ENCODE measurements at regions not wholly inside any gene's neighbourhood (a gene's known extent, or its start where the extent isn't known, plus 50 kb on each side); places are given as distances from the start of the nearest gene placed in this dataset.

DNA sequence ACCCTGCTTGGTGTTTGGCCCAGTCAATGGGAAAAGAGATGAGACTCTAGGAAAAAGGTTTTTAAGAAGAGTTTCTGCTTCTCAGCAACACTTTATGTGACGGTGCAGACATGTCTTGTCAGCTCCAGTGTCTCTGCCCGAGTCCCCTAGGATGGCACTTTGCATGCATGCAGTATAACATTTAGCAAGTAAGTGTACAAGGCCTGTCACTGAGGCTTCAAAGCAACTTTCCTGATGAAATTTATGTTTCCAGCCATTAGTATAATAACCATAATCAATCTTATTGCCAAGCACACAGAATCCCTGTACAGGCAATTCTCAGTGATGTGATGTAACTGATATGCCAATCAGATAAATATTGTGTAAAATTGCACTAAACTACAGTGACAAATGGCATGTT is 248.1 kb upstream of the PLET1 start:
- no peaks in the 10 kb centered on the region for H3K36me3 ChIP-seq (replicated peaks in 1 of 2; ENCODE audit: control insufficient read depth in 1 of 2, insufficient read depth in 2 of 2, low read length in 2 of 2)
- H3K4me1 ChIP-seq (ENCODE audit: insufficient read depth, low read length), result no peaks in the 10 kb centered on the region
- H3K4me2 ChIP-seq (ENCODE audit: low read depth, low read length), result no peak overlapping the region
- no TSS peak for BruUV-seq (replicated peaks)
- no peak for ATAC-seq
- intact Hi-C loops (cut with micrococcal nuclease; ENCODE audit: unreplicated experiment) (no loop called here), in situ Hi-C loops (cut with HindIII; ENCODE audit: extremely low pct_ligation_motif_present, low pct_unique_long_range_greater_than_20kb) (no loop called here)
- no peak overlapping the region for H3K27ac ChIP-seq (ENCODE audit: extremely low read length, insufficient read depth, low read length)
- no peaks in the 10 kb centered on the region for H4K20me1 ChIP-seq (ENCODE audit: insufficient read depth, low read length)
- ChIA-PET CTCF (ENCODE audit: low intra/inter-chr PET ratio, low total read pairs) (no interaction called here), POLR2A (no interaction called here)
- H3K9me3 ChIP-seq (ENCODE audit: low read length), result no peaks in the 10 kb centered on the region
- no peak overlapping the region for H3K4me3 ChIP-seq (replicated peaks in 1 of 3; ENCODE audit: insufficient read depth in 1 of 3, low read depth in 2 of 3, low read length in 3 of 3)
- H3K79me2 ChIP-seq (ENCODE audit: insufficient read depth, low read length), result no peaks in the 10 kb centered on the region
- H3K27me3 ChIP-seq (ENCODE audit: control insufficient read depth in 1 of 2, insufficient read depth in 2 of 2, low read length in 2 of 2), result no peaks in the 10 kb centered on the region; a peak in 1 of 5 replicates
- H3K9ac ChIP-seq (ENCODE audit: insufficient read depth, low read depth, low read length), result no peak overlapping the region
- no peak overlapping the region for H2AFZ ChIP-seq (ENCODE audit: low read length)
- DNase-seq (ENCODE audit: low spot score), result no peak
- WGBS (ENCODE audit: low lambda C conversion rate), result 0% methylated on average over 2 of the region's 2 CpGs
- TF ChIP-seq FOXC1 (CRISPR knock-in tag; IDR thresholded peaks at IDR 0.05; ENCODE audit: borderline replicate concordance) (no peak), ZNF816 (CRISPR knock-in tag; IDR thresholded peaks at IDR 0.05; ENCODE audit: borderline replicate concordance) (no peak), ETV6 (CRISPR knock-in tag; conservative IDR thresholded peaks at IDR 0.05) (no peak), SCMH1 (CRISPR knock-in tag; IDR thresholded peaks at IDR 0.05; ENCODE audit: borderline replicate concordance) (no peak), ZFP1 (CRISPR knock-in tag; IDR thresholded peaks at IDR 0.05) (no peak), SRSF4 (IDR thresholded peaks at IDR 0.05; ENCODE audit: low read depth, low read length, poor library complexity, severe bottlenecking) (no peak), ZNF34 (CRISPR knock-in tag; IDR thresholded peaks at IDR 0.05; ENCODE audit: borderline replicate concordance) (no peak), ZNF367 (CRISPR knock-in tag; IDR thresholded peaks at IDR 0.05; ENCODE audit: borderline replicate concordance) (no peak), RFX5 (IDR thresholded peaks at IDR 0.05; ENCODE audit: low read depth, low read length) (no peak), ZNF383 (CRISPR knock-in tag; IDR thresholded peaks at IDR 0.05; ENCODE audit: borderline replicate concordance) (no peak), HDAC6 (IDR thresholded peaks at IDR 0.05; ENCODE audit: low read depth, low read length) (no peak), AGO2 (optimal IDR thresholded peaks at IDR 0.05; ENCODE audit: low read depth, low read length) (no peak), JARID2 (CRISPR knock-in tag; IDR thresholded peaks at IDR 0.05; ENCODE audit: insufficient replicate concordance) (no peak), PHF5A (CRISPR knock-in tag; IDR thresholded peaks at IDR 0.05; ENCODE audit: low read depth, unreplicated experiment) (no peak), ZC3H4 (CRISPR knock-in tag; IDR thresholded peaks at IDR 0.05; ENCODE audit: borderline replicate concordance) (no peak)
- TF ChIP-seq, protein P1, sequence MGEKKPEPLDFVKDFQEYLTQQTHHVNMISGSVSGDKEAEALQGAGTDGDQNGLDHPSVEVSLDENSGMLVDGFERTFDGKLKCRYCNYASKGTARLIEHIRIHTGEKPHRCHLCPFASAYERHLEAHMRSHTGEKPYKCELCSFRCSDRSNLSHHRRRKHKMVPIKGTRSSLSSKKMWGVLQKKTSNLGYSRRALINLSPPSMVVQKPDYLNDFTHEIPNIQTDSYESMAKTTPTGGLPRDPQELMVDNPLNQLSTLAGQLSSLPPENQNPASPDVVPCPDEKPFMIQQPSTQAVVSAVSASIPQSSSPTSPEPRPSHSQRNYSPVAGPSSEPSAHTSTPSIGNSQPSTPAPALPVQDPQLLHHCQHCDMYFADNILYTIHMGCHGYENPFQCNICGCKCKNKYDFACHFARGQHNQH (CRISPR knock-in tag; IDR thresholded peaks at IDR 0.05), result no peak
- TF ChIP-seq, protein P2, sequence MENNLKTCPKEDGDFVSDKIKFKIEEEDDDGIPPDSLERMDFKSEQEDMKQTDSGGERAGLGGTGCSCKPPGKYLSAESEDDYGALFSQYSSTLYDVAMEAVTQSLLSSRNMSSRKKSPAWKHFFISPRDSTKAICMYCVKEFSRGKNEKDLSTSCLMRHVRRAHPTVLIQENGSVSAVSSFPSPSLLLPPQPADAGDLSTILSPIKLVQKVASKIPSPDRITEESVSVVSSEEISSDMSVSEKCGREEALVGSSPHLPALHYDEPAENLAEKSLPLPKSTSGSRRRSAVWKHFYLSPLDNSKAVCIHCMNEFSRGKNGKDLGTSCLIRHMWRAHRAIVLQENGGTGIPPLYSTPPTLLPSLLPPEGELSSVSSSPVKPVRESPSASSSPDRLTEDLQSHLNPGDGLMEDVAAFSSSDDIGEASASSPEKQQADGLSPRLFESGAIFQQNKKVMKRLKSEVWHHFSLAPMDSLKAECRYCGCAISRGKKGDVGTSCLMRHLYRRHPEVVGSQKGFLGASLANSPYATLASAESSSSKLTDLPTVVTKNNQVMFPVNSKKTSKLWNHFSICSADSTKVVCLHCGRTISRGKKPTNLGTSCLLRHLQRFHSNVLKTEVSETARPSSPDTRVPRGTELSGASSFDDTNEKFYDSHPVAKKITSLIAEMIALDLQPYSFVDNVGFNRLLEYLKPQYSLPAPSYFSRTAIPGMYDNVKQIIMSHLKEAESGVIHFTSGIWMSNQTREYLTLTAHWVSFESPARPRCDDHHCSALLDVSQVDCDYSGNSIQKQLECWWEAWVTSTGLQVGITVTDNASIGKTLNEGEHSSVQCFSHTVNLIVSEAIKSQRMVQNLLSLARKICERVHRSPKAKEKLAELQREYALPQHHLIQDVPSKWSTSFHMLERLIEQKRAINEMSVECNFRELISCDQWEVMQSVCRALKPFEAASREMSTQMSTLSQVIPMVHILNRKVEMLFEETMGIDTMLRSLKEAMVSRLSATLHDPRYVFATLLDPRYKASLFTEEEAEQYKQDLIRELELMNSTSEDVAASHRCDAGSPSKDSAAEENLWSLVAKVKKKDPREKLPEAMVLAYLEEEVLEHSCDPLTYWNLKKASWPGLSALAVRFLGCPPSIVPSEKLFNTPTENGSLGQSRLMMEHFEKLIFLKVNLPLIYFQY (CRISPR knock-in tag; IDR thresholded peaks at IDR 0.05; ENCODE audit: borderline replicate concordance), result no peak
- FAIRE-seq, result no peak

Measured in HepG2 (cell line).